SK-N-SH treated with all-trans-retinoic acid at 6 μM for 48 hours (cell line): ENCODE measurements at regions not wholly inside any gene's neighbourhood (a gene's known extent, or its start where the extent isn't known, plus 50 kb on each side); places are given as distances from the start of the nearest gene placed in this dataset.

ENCODE experiments used
- ARNTL ChIP-seq: fragments of 450-650 bp; formaldehyde crosslinking; IDR thresholded peaks from 2 replicates; pipeline ENCODE4 v1.5.0; 2020; ENCODE audit warnings: low read depth, mild to moderate bottlenecking, moderate library complexity, borderline replicate concordance
- BACH2 ChIP-seq: fragments of 250-450 bp; sonication (Bioruptor Pico); IDR thresholded peaks from 2 replicates; pipeline ENCODE4 v1.9.0; 2021; ENCODE audit warnings: mild to moderate bottlenecking, borderline replicate concordance
- ESRRG ChIP-seq: fragments of 250-450 bp; sonication (Bioruptor Pico); IDR thresholded peaks from 2 replicates; pipeline ENCODE4 v1.6.1; 2021; ENCODE audit warnings: mild to moderate bottlenecking
- GLIS3 ChIP-seq: fragments of 250-450 bp; sonication (Bioruptor Pico); IDR thresholded peaks from 2 replicates; pipeline ENCODE4 v1.5.0; 2020; ENCODE audit warnings: mild to moderate bottlenecking, moderate library complexity
- RARB ChIP-seq: fragments of 250-450 bp; sonication (Bioruptor Pico); IDR thresholded peaks from 2 replicates; pipeline ENCODE4 v1.8.0; 2021; ENCODE audit warnings: mild to moderate bottlenecking, moderate library complexity
- SNAI2 ChIP-seq: fragments of 250-450 bp; sonication (Bioruptor Pico); IDR thresholded peaks from 2 replicates; pipeline ENCODE4 v1.5.0; 2020; ENCODE audit warnings: mild to moderate bottlenecking, moderate library complexity
- TCF4 ChIP-seq: fragments of 250-450 bp; sonication (Bioruptor Pico); IDR thresholded peaks from 2 replicates; pipeline ENCODE4 v1.8.0; 2021; ENCODE audit warnings: mild to moderate bottlenecking, moderate library complexity, borderline replicate concordance
- ZC3H10 ChIP-seq: fragments of 250-450 bp; sonication (Bioruptor Pico); IDR thresholded peaks from 2 replicates; pipeline ENCODE4 v1.5.1; 2021; ENCODE audit warnings: mild to moderate bottlenecking, moderate library complexity
- ZFP3 ChIP-seq: fragments of 250-450 bp; sonication (Bioruptor Pico); IDR thresholded peaks from 2 replicates; pipeline ENCODE4 v1.5.0; 2020; ENCODE audit warnings: mild to moderate bottlenecking, moderate library complexity
- ZNF70 ChIP-seq: fragments of 450-650 bp; formaldehyde crosslinking; IDR thresholded peaks from 2 replicates; pipeline ENCODE4 v1.5.0; 2020; ENCODE audit warnings: mild to moderate bottlenecking, moderate library complexity
- ZNF8 ChIP-seq: fragments of 450-650 bp; formaldehyde crosslinking; IDR thresholded peaks from 2 replicates; pipeline ENCODE4 v1.5.0; 2020; ENCODE audit warnings: mild to moderate bottlenecking, moderate library complexity
- TF ChIP-seq, protein P1 (sequence below): fragments of 250-450 bp; sonication (Bioruptor Pico); IDR thresholded peaks from 2 replicates; pipeline ENCODE4 v1.8.0; 2020; ENCODE audit warnings: mild to moderate bottlenecking, moderate library complexity, borderline replicate concordance
- TF ChIP-seq, protein P2 (sequence below): fragments of 250-450 bp; sonication (Bioruptor Pico); IDR thresholded peaks from 2 replicates; pipeline ENCODE4 v1.8.0; 2021; ENCODE audit warnings: low read depth, mild to moderate bottlenecking, moderate library complexity, borderline replicate concordance
- TF ChIP-seq, protein P3 (sequence below): fragments of 250-450 bp; sonication (Bioruptor Pico); IDR thresholded peaks from 2 replicates; pipeline ENCODE4 v1.5.1; 2021; ENCODE audit warnings: mild to moderate bottlenecking, moderate library complexity

DNA sequence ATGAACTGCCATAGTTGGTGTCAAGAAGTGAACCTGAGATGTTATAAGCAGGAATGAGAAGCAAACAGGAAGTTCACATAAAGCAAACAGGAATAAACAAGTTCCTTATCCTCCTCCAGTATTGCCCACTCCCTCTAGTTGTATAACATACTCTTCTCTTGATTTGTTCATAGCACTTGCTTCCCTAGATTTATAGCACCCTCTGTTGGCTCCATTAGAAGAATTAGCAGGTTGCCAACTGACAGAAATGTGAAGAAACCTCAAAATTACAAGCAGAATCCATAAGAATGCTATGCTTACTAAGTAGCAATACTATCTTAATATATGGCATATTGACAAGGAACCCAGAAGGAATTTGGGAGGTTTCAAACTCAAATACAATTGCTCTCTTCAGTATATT lies 195.4 kb downstream of the TBX18 start:
- TF ChIP-seq ZC3H10 (CRISPR knock-in tag) (no peak), GLIS3 (CRISPR knock-in tag) (no peak), ESRRG (CRISPR knock-in tag) (no peak), ARNTL (CRISPR knock-in tag) (no peak), ZFP3 (CRISPR knock-in tag) (no peak), ZNF70 (CRISPR knock-in tag) (no peak), BACH2 (CRISPR knock-in tag) (no peak), TCF4 (CRISPR knock-in tag) (no peak), RARB (CRISPR knock-in tag) (no peak), SNAI2 (CRISPR knock-in tag) (no peak), ZNF8 (CRISPR knock-in tag) (no peak)
- TF ChIP-seq, protein P1, sequence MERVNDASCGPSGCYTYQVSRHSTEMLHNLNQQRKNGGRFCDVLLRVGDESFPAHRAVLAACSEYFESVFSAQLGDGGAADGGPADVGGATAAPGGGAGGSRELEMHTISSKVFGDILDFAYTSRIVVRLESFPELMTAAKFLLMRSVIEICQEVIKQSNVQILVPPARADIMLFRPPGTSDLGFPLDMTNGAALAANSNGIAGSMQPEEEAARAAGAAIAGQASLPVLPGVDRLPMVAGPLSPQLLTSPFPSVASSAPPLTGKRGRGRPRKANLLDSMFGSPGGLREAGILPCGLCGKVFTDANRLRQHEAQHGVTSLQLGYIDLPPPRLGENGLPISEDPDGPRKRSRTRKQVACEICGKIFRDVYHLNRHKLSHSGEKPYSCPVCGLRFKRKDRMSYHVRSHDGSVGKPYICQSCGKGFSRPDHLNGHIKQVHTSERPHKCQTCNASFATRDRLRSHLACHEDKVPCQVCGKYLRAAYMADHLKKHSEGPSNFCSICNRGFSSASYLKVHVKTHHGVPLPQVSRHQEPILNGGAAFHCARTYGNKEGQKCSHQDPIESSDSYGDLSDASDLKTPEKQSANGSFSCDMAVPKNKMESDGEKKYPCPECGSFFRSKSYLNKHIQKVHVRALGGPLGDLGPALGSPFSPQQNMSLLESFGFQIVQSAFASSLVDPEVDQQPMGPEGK: no peak
- TF ChIP-seq, protein P2, sequence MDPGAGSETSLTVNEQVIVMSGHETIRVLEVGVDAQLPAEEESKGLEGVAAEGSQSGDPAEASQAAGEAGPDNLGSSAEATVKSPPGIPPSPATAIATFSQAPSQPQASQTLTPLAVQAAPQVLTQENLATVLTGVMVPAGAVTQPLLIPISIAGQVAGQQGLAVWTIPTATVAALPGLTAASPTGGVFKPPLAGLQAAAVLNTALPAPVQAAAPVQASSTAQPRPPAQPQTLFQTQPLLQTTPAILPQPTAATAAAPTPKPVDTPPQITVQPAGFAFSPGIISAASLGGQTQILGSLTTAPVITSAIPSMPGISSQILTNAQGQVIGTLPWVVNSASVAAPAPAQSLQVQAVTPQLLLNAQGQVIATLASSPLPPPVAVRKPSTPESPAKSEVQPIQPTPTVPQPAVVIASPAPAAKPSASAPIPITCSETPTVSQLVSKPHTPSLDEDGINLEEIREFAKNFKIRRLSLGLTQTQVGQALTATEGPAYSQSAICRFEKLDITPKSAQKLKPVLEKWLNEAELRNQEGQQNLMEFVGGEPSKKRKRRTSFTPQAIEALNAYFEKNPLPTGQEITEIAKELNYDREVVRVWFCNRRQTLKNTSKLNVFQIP (CRISPR knock-in tag): no peak
- TF ChIP-seq, protein P3, sequence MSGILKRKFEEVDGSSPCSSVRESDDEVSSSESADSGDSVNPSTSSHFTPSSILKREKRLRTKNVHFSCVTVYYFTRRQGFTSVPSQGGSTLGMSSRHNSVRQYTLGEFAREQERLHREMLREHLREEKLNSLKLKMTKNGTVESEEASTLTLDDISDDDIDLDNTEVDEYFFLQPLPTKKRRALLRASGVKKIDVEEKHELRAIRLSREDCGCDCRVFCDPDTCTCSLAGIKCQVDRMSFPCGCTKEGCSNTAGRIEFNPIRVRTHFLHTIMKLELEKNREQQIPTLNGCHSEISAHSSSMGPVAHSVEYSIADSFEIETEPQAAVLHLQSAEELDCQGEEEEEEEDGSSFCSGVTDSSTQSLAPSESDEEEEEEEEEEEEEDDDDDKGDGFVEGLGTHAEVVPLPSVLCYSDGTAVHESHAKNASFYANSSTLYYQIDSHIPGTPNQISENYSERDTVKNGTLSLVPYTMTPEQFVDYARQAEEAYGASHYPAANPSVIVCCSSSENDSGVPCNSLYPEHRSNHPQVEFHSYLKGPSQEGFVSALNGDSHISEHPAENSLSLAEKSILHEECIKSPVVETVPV (CRISPR knock-in tag): no peak
